ENCODE measurements at regions not wholly inside any gene's neighbourhood (a gene's known extent, or its start where the extent isn't known, plus 50 kb on each side); places are given as distances from the start of the nearest gene placed in this dataset.

DNA sequence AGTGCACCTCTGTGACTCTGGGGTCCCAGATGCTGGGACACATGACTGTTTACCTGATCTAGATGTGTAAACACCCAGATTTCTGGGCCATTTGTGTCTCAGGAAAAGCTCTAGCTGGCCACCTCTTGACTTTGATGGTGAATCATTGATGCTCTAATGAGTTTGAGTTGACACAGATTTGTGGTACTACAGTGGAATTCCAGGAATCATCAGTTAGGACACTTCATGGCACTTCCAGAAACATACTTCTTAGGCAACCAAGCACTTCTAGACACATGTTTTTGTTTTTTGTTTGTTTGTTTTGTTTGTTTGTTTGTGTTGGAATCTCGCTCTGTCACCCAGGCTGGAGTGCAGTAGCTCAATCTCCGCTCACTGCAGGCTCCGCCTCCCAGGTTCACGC, 302.2 kb upstream of the ZMIZ1 start:
- DNase-seq (ENCODE audit: extremely low read depth, low read depth) = no peak
- no peak for TF ChIP-seq CTCF (IDR thresholded peaks at IDR 0.05; ENCODE audit: low read depth, low read length, missing control alignments)
- H3K4me3 ChIP-seq (replicated peaks; ENCODE audit: low read depth, low read length) = no peak overlapping the region

DNA sequence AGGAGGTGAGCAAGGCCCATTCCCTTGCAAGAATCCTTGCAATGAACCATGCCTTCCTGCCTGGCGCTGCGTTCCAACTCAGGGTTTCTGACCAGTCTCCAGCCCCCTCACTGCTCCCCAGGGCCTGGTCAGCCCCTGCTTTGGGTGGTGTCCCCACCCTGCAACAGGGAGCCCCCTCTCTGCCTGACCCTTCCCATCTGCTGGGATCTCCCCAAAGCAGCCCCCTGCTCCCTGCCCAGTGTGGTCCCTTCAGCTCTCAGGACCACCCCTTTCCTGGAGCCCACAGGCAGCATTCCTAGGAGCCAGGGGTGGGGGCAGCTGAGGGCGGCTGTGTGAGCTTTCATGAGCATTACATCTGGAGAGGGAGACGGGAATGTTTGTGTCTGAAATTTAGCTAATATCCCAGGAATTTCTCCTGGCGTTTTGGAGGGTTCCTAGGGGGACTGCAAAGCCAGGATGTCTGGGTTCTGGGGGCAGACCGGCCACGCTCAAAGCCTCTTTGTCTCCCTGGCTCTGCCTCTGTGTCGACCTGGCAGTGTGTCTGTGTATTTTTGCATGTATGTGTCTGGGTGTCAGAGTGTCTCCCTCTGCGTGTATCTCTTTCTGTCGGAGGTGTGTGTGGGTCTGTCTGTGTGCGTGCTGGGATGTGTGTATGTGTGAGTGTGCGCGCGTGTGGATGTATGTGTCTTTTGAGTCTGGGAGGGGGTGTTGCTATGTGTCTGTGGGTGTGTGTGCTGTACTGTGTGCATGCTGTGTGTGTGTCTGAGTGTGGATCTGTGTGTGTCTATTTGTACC, 300.5 kb upstream of the ZMIZ1 start:
- no peak for TF ChIP-seq CTCF (IDR thresholded peaks at IDR 0.05; ENCODE audit: low read depth, low read length, missing control alignments)
- H3K4me3 ChIP-seq (replicated peaks; ENCODE audit: low read depth, low read length) = no peak overlapping the region
- no peak for DNase-seq (ENCODE audit: extremely low read depth, low read depth)

- TF ChIP-seq CTCF (IDR thresholded peaks at IDR 0.05; ENCODE audit: low read depth, low read length, missing control alignments) = no peak
- no peak overlapping the region for H3K4me3 ChIP-seq (replicated peaks; ENCODE audit: low read depth, low read length)
- no peak for DNase-seq (ENCODE audit: extremely low read depth, low read depth)
Observed at GRCh38 chr10:78768876-78769275, 299.9 kb upstream of the ZMIZ1 start.

DNA sequence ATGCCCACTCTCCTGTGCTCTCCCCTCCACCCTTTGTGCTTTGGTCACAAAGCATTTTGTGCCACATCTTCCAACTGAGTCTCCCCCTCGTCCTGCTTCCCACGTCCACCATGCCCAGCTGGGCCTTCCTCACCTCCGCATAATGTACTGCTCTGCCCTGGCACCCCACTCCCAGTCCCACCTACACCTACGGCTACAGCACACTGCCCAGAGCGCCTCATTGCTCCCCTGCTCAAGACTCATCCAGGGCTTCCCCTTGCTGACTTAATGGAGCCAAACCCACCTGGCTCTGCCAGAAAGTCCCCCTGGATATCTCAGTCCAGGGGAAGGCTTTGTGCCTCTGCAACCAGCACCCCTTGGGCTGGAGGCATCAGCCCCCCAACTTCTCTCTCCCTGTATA, 299.2 kb upstream of the ZMIZ1 start:
- no peak overlapping the region for H3K4me3 ChIP-seq (replicated peaks; ENCODE audit: low read depth, low read length)
- DNase-seq (ENCODE audit: extremely low read depth, low read depth) = no peak
- TF ChIP-seq CTCF (IDR thresholded peaks at IDR 0.05; ENCODE audit: low read depth, low read length, missing control alignments) = no peak

DNA sequence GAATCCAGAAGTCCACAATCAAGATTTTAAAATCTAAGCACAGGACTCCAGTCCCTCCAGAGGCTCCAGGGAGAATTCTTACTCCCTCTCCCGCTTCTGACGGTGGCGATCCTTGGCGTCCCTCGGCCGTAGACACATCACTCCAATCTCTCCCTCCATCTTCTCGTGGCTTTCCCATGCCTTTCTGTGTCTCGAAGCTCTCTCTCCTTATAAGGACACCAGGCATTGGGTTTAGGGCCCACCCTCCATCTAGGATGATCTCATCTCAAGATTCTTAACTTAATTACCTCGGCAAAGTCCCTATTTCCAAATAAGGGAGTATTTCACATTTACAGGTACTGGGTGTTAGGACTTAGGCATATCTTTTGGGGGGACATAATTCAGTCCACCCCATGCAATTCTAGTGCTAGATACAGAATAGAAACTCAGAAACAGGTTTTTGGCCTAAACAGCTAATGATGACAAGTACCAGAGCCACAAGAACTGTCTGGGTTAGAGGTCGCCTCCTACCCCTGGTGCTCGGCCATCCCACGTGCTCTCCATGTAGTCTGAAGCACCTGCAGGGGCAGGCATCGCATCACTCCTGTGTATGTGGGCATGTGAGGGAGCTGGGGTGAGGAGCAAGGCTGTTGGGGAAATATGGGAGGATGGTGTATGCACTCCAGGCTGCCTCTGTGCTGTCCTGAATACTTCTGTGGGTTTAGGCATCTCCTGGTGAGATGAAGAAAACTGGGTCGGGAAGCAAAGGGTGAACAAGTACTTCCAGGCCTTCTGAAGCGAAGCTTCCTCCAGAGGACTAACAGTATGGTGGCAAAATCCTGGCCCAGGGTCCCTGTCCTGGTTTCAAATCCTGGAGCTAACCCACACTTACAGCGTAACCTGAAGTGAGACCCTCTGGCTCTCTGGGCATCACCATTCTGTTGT, 298.3 kb upstream of the ZMIZ1 start:
- TF ChIP-seq CTCF (IDR thresholded peaks at IDR 0.05; ENCODE audit: low read depth, low read length, missing control alignments) = no peak
- DNase-seq (ENCODE audit: extremely low read depth, low read depth) = no peak
- H3K4me3 ChIP-seq (replicated peaks; ENCODE audit: low read depth, low read length) = no peak overlapping the region

GRCh38 chr10:78771260-78771659, 297.5 kb upstream of the ZMIZ1 start:
- no peak overlapping the region for H3K4me3 ChIP-seq (replicated peaks; ENCODE audit: low read depth, low read length)
- no peak for TF ChIP-seq CTCF (IDR thresholded peaks at IDR 0.05; ENCODE audit: low read depth, low read length, missing control alignments)
- no peak for DNase-seq (ENCODE audit: extremely low read depth, low read depth)
